ENCODE measurements at regions not wholly inside any gene's neighbourhood (a gene's known extent, or its start where the extent isn't known, plus 50 kb on each side); places are given as distances from the start of the nearest gene placed in this dataset.

GRCh38 chr2:104678181-104678580 is 175.7 kb upstream of the POU3F3 start:
- no peaks in the 10 kb centered on the region for H3K27me3 ChIP-seq (ENCODE audit: insufficient read depth, low read depth, low read length)

GRCh38 chr2:104685591-104685990 is 168.3 kb upstream of the POU3F3 start:
- H3K9me2 ChIP-seq (ENCODE audit: insufficient read depth, low read length), result no peaks in the 10 kb centered on the region
- no peaks in the 10 kb centered on the region for H3K79me2 ChIP-seq (replicated peaks; ENCODE audit: insufficient read depth, low read length)
- H3K27me3 ChIP-seq (ENCODE audit: insufficient read depth, low read depth, low read length), result no peaks in the 10 kb centered on the region
- no peak overlapping the region for H3K4me2 ChIP-seq (ENCODE audit: low read length)
- no peak overlapping the region for H3K4me3 ChIP-seq (ENCODE audit: low read length)
- H2AFZ ChIP-seq (ENCODE audit: low read depth, low read length), result no peak overlapping the region
- no peaks in the 10 kb centered on the region for H3K9me3 ChIP-seq (ENCODE audit: low read length)
- no peaks in the 10 kb centered on the region for H3F3A ChIP-seq (ENCODE audit: insufficient read depth, low read length, poor library complexity, severe bottlenecking)
- H4K20me1 ChIP-seq (ENCODE audit: insufficient read depth), result no peaks in the 10 kb centered on the region
- H3K36me3 ChIP-seq (ENCODE audit: insufficient read depth, low read length), result no peaks in the 10 kb centered on the region
- TF ChIP-seq SMC3 (conservative IDR thresholded peaks at IDR 0.05; ENCODE audit: poor library complexity), result no peak
- no peak for TF ChIP-seq EP300 (conservative IDR thresholded peaks at IDR 0.05; ENCODE audit: poor library complexity, severe bottlenecking)
- no peak for TF ChIP-seq CTCF (IDR thresholded peaks at IDR 0.05; ENCODE audit: poor library complexity, severe bottlenecking)
- TF ChIP-seq EZH2 (IDR thresholded peaks at IDR 0.05; ENCODE audit: borderline replicate concordance, insufficient read depth, low read length, poor library complexity, severe bottlenecking), result no peak
- no peak for TF ChIP-seq RAD21 (conservative IDR thresholded peaks at IDR 0.05)
- no peak for TF ChIP-seq MXI1 (conservative IDR thresholded peaks at IDR 0.05; ENCODE audit: poor library complexity, severe bottlenecking)
- TF ChIP-seq POLR2AphosphoS5 (IDR thresholded peaks at IDR 0.05), result no peak
- TF ChIP-seq REST (IDR thresholded peaks at IDR 0.05; ENCODE audit: borderline replicate concordance), result no peak
- no peak overlapping the region for H3K27ac ChIP-seq (ENCODE audit: low read length)
- no peak overlapping the region for H3K9ac ChIP-seq (ENCODE audit: low read length)

More at GRCh38 chr2:104678181-104678580, 175.7 kb upstream of the POU3F3 start:
- Histone ChIP-seq H3K9ac (ENCODE audit: low read length) (no peak overlapping the region), H3K27ac (ENCODE audit: low read length) (no peak overlapping the region), H3K9me3 (ENCODE audit: low read length) (no peaks in the 10 kb centered on the region), H3K36me3 (ENCODE audit: insufficient read depth, low read length) (no peaks in the 10 kb centered on the region), H3F3A (ENCODE audit: insufficient read depth, low read length, poor library complexity, severe bottlenecking) (no peaks in the 10 kb centered on the region), H3K4me2 (ENCODE audit: low read length) (no peak overlapping the region), H3K4me3 (ENCODE audit: low read length) (no peak overlapping the region), H4K20me1 (ENCODE audit: insufficient read depth) (no peaks in the 10 kb centered on the region), H3K9me2 (ENCODE audit: insufficient read depth, low read length) (no peaks in the 10 kb centered on the region), H3K79me2 (replicated peaks; ENCODE audit: insufficient read depth, low read length) (no peaks in the 10 kb centered on the region), H2AFZ (ENCODE audit: low read depth, low read length) (no peak overlapping the region)
- no peak for TF ChIP-seq EZH2 (IDR thresholded peaks at IDR 0.05; ENCODE audit: borderline replicate concordance, insufficient read depth, low read length, poor library complexity, severe bottlenecking)
- no peak for TF ChIP-seq MXI1 (conservative IDR thresholded peaks at IDR 0.05; ENCODE audit: poor library complexity, severe bottlenecking)

- no peaks in the 10 kb centered on the region for H4K20me1 ChIP-seq (ENCODE audit: insufficient read depth)
- H2AFZ ChIP-seq (ENCODE audit: low read depth, low read length), result no peak overlapping the region
- no peaks in the 10 kb centered on the region for H3K79me2 ChIP-seq (replicated peaks; ENCODE audit: insufficient read depth, low read length)
- no peaks in the 10 kb centered on the region for H3F3A ChIP-seq (ENCODE audit: insufficient read depth, low read length, poor library complexity, severe bottlenecking)
- H3K9me3 ChIP-seq (ENCODE audit: low read length), result no peaks in the 10 kb centered on the region
- no peaks in the 10 kb centered on the region for H3K9me2 ChIP-seq (ENCODE audit: insufficient read depth, low read length)
- H3K9ac ChIP-seq (ENCODE audit: low read length), result no peak overlapping the region
- H3K27me3 ChIP-seq (ENCODE audit: insufficient read depth, low read depth, low read length), result no peaks in the 10 kb centered on the region
- no peak for TF ChIP-seq RAD21 (conservative IDR thresholded peaks at IDR 0.05)
- TF ChIP-seq SMC3 (conservative IDR thresholded peaks at IDR 0.05; ENCODE audit: poor library complexity), result no peak
- no peak for TF ChIP-seq CTCF (IDR thresholded peaks at IDR 0.05; ENCODE audit: poor library complexity, severe bottlenecking)
- TF ChIP-seq MXI1 (conservative IDR thresholded peaks at IDR 0.05; ENCODE audit: poor library complexity, severe bottlenecking), result no peak
- no peak for TF ChIP-seq POLR2AphosphoS5 (IDR thresholded peaks at IDR 0.05)
- TF ChIP-seq EZH2 (IDR thresholded peaks at IDR 0.05; ENCODE audit: borderline replicate concordance, insufficient read depth, low read length, poor library complexity, severe bottlenecking), result no peak
- no peak for TF ChIP-seq REST (IDR thresholded peaks at IDR 0.05; ENCODE audit: borderline replicate concordance)
- TF ChIP-seq EP300 (conservative IDR thresholded peaks at IDR 0.05; ENCODE audit: poor library complexity, severe bottlenecking), result no peak
- TF ChIP-seq TAF1 (IDR thresholded peaks at IDR 0.05; ENCODE audit: low read depth), result no peak
- no peak overlapping the region for H3K27ac ChIP-seq (ENCODE audit: low read length)
- H3K36me3 ChIP-seq (ENCODE audit: insufficient read depth, low read length), result no peaks in the 10 kb centered on the region
- no peak overlapping the region for H3K4me3 ChIP-seq (ENCODE audit: low read length)
- no peak overlapping the region for H3K4me2 ChIP-seq (ENCODE audit: low read length)
Observed at GRCh38 chr2:104687147-104687546, 166.8 kb upstream of the POU3F3 start.
